Hepatocyte (in vitro differentiated cells): ENCODE measurements at regions not wholly inside any gene's neighbourhood (a gene's known extent, or its start where the extent isn't known, plus 50 kb on each side); places are given as distances from the start of the nearest gene placed in this dataset.

Source experiments
- DNase-seq: peaks from one replicate; pipeline ENCODE4 v3.0.0-alpha.2; 2016; ENCODE audit warnings: low spot score
- H2AFZ ChIP-seq: fragments of 200-600 bp; sonication (generic); 2 replicates; pipeline ENCODE4 v1.6.0; 2016; ENCODE audit warnings: antibody characterized with exemption, mild to moderate bottlenecking
- H3K27ac ChIP-seq: fragments of 200-600 bp; sonication (generic); 2 replicates; pipeline ENCODE4 v1.5.1; 2016; ENCODE audit warnings: mild to moderate bottlenecking
- H3K27me3 ChIP-seq: fragments of 200-600 bp; sonication (generic); 2 replicates; pipeline ENCODE4 v1.6.1; 2016
- H3K36me3 ChIP-seq: fragments of 200-600 bp; sonication (generic); replicated peaks from 2 replicates; pipeline ENCODE4 v1.5.1; 2016; ENCODE audit warnings: low read depth; ENCODE audit not compliant: insufficient read depth
- H3K4me1 ChIP-seq: fragments of 200-600 bp; sonication (generic); 2 replicates; pipeline ENCODE4 v1.5.1; 2016; ENCODE audit warnings: mild to moderate bottlenecking, moderate library complexity; ENCODE audit not compliant: insufficient read depth
- H3K4me2 ChIP-seq: fragments of 200-600 bp; sonication (generic); 2 replicates; pipeline ENCODE4 v1.6.0; 2016
- H3K4me3 ChIP-seq: fragments of 200-600 bp; sonication (generic); 2 replicates; pipeline ENCODE4 v1.5.1; 2016; ENCODE audit warnings: mild to moderate bottlenecking
- H3K79me2 ChIP-seq: fragments of 200-600 bp; sonication (generic); 2 replicates; pipeline ENCODE4 v1.6.0; 2017; ENCODE audit warnings: mild to moderate bottlenecking
- H3K9me2 ChIP-seq: fragments of 200-600 bp; sonication (generic); replicated peaks from 2 replicates; pipeline ENCODE4 v1.6.0; 2017; ENCODE audit warnings: mild to moderate bottlenecking; ENCODE audit not compliant: insufficient read depth
- H3K9me3 ChIP-seq: fragments of 200-600 bp; sonication (generic); 2 replicates; pipeline ENCODE4 v1.5.1; 2016; ENCODE audit warnings: low read depth, mild to moderate bottlenecking
- H4K20me1 ChIP-seq: fragments of 200-600 bp; sonication (generic); 2 replicates; pipeline ENCODE4 v1.6.0; 2016; ENCODE audit warnings: mild to moderate bottlenecking; ENCODE audit not compliant: insufficient read depth, poor library complexity, severe bottlenecking
- EZH2 ChIP-seq: fragments of 200-600 bp; sonication (generic); IDR thresholded peaks from 2 replicates; pipeline ENCODE4 v1.6.1; 2016; ENCODE audit warnings: antibody characterized with exemption, mild to moderate bottlenecking, borderline replicate concordance
- EZH2phosphoT487 ChIP-seq: fragments of 200-600 bp; sonication (generic); IDR thresholded peaks from one replicate; pipeline ENCODE4 v1.6.1; 2018; ENCODE audit warnings: antibody characterized with exemption, mild to moderate bottlenecking, low read depth, moderate library complexity; ENCODE audit not compliant: unreplicated experiment, severe bottlenecking
- WGBS: methylation state at CpG from one replicate; pipeline ENCODE4 v1.1.6; 2016; ENCODE audit warnings: low lambda C conversion rate; ENCODE audit errors: missing lambda C conversion rate; 5-methylcytosine and 5-hydroxymethylcytosine counted together
- TF ChIP-seq, protein P1 (sequence below): fragments of 200-600 bp; sonication (generic); IDR thresholded peaks from 2 replicates; pipeline ENCODE4 v1.5.1; 2016; ENCODE audit warnings: antibody characterized with exemption, mild to moderate bottlenecking; ENCODE audit not compliant: poor library complexity

DNA sequence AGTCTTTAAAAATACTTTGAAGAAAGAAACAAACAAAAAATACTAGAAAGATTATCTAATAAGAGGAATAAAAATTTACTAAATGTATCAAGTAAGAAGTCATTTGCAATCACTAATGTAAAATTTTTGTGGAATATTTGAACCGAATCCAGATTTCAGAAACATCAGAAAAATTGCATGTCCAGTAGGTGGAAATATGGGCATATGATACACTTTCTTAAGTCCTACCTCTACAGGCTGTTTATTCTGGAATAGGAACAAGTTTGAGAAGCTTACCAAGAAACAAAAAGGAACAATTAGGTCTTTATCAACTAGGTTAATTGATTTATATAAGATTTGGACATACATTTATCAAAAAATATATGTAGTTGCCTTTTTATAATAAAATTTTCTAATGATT, 292.9 kb upstream of the ROBO1 start:
- no peak overlapping the region for H2AFZ ChIP-seq
- no peaks in the 10 kb centered on the region for H3K79me2 ChIP-seq
- 93% methylated on average over 1 of the region's 1 CpG for WGBS
- no peak overlapping the region for H3K4me2 ChIP-seq
- no peaks in the 10 kb centered on the region for H4K20me1 ChIP-seq
- no peaks in the 10 kb centered on the region for H3K36me3 ChIP-seq
- H3K4me3 ChIP-seq = no peak overlapping the region
- no peak for TF ChIP-seq EZH2
- H3K9me2 ChIP-seq = no peaks in the 10 kb centered on the region
- no peaks in the 10 kb centered on the region for H3K4me1 ChIP-seq
- no peak overlapping the region for H3K27ac ChIP-seq
- H3K9me3 ChIP-seq = no peaks in the 10 kb centered on the region
- no peaks in the 10 kb centered on the region for H3K27me3 ChIP-seq
- no peak for DNase-seq

DNA sequence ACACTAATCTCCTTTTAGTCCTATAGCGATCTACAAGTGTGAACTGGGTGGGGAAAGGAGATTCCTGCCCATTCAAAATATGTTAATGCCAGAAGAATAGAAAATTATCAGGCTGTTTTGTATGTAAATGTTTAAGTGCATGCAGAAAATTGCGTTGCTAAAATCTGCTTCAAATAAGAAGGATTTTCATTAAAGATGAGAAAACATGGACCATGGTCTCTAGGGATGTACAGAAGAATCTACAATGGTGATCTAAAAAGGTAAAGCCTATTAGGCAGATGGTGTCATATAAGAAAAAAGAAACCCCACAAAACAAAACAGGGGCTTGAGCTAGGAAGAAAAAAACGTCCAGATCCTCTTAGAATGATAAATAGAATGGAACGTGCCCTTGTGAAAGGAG, 287.5 kb upstream of the ROBO1 start:
- Histone ChIP-seq H3K4me2 (no peak overlapping the region), H3K4me3 (no peak overlapping the region), H2AFZ (no peak overlapping the region), H4K20me1 (no peaks in the 10 kb centered on the region), H3K79me2 (no peaks in the 10 kb centered on the region), H3K4me1 (no peaks in the 10 kb centered on the region), H3K9me3 (no peaks in the 10 kb centered on the region), H3K36me3 (no peaks in the 10 kb centered on the region), H3K9me2 (no peaks in the 10 kb centered on the region), H3K27me3 (no peaks in the 10 kb centered on the region), H3K27ac (no peak overlapping the region)
- TF ChIP-seq, protein P1, sequence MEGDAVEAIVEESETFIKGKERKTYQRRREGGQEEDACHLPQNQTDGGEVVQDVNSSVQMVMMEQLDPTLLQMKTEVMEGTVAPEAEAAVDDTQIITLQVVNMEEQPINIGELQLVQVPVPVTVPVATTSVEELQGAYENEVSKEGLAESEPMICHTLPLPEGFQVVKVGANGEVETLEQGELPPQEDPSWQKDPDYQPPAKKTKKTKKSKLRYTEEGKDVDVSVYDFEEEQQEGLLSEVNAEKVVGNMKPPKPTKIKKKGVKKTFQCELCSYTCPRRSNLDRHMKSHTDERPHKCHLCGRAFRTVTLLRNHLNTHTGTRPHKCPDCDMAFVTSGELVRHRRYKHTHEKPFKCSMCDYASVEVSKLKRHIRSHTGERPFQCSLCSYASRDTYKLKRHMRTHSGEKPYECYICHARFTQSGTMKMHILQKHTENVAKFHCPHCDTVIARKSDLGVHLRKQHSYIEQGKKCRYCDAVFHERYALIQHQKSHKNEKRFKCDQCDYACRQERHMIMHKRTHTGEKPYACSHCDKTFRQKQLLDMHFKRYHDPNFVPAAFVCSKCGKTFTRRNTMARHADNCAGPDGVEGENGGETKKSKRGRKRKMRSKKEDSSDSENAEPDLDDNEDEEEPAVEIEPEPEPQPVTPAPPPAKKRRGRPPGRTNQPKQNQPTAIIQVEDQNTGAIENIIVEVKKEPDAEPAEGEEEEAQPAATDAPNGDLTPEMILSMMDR = no peak
- TF ChIP-seq EZH2 (no peak), EZH2phosphoT487 (no peak)
- DNase-seq = no peak
- WGBS = 56% methylated on average over 4 of the region's 4 CpGs

DNA sequence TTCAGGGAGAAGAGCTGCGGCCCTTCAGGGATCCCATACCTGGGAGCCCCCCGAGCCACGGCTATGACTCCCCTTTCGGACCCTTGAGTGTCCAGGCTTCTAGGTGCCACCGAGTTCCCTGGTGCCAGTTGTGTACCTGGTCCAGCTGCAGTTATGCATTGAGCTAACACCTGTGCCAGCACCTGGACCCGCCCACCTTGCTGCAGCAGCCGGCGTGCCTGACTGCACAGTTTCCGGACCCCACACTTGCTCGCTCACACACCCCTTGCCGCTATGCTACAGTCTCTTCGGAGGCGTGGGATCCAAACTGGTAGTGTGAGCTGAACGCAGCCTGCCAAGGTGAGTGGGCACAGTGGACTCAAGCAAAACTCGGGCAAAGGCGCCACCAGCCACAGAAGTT, 284.5 kb upstream of the ROBO1 start:
- H3K27me3 ChIP-seq = no peaks in the 10 kb centered on the region
- no peaks in the 10 kb centered on the region for H3K79me2 ChIP-seq
- H3K4me2 ChIP-seq = no peak overlapping the region
- H3K9me2 ChIP-seq = no peaks in the 10 kb centered on the region
- TF ChIP-seq EZH2phosphoT487 (no peak), EZH2 (no peak)
- TF ChIP-seq, protein P1 = no peak
- WGBS = 94% methylated on average over 16 of the region's 16 CpGs
- H3K27ac ChIP-seq = no peak overlapping the region
- H3K4me1 ChIP-seq = no peaks in the 10 kb centered on the region
- H2AFZ ChIP-seq = no peak overlapping the region
- no peak for DNase-seq
- H4K20me1 ChIP-seq = no peaks in the 10 kb centered on the region
- H3K9me3 ChIP-seq = no peaks in the 10 kb centered on the region
- H3K36me3 ChIP-seq = no peaks in the 10 kb centered on the region
- H3K4me3 ChIP-seq = no peak overlapping the region

DNA sequence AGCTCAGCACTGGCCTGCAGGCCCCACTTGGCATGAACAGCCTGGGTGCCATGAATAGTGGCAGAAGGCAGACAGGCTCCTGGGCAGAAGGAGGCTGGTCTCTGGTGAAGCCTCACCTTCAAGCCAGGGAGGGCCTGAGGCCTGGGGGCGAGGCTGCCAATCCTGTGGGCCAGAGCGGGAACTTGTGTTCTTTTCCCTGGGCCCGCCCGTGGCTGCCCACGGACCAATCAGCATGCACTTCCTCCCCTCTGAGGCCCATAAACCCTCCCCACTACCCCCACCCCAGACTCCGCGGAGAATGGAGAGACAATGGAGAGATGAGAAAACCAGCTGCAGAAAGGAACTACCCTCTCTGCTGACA, 283.8 kb upstream of the ROBO1 start:
- H3K9me3 ChIP-seq = no peaks in the 10 kb centered on the region
- no peaks in the 10 kb centered on the region for H3K36me3 ChIP-seq
- H4K20me1 ChIP-seq = no peaks in the 10 kb centered on the region
- WGBS = 90% methylated on average over 4 of the region's 7 CpGs
- no peak for DNase-seq
- H3K4me1 ChIP-seq = no peaks in the 10 kb centered on the region
- no peak overlapping the region for H3K4me2 ChIP-seq
- H3K27ac ChIP-seq = no peak overlapping the region
- no peaks in the 10 kb centered on the region for H3K27me3 ChIP-seq
- H3K4me3 ChIP-seq = no peak overlapping the region
- no peak overlapping the region for H2AFZ ChIP-seq
- H3K79me2 ChIP-seq = no peaks in the 10 kb centered on the region
- H3K9me2 ChIP-seq = no peaks in the 10 kb centered on the region
- TF ChIP-seq EZH2phosphoT487 (no peak), EZH2 (no peak)
- TF ChIP-seq, protein P1 = no peak
